ENCODE measurements at regions not wholly inside any gene's neighbourhood (a gene's known extent, or its start where the extent isn't known, plus 50 kb on each side); places are given as distances from the start of the nearest gene placed in this dataset.
"Not testable (repeated sequence)": the region's sequence is repeated elsewhere in the genome, so short reads cannot be mapped to it uniquely, and the experiment has no call there.

- Histone ChIP-seq H3K4me1 (ENCODE audit: insufficient read depth, low read length) (no peaks in the 10 kb centered on the region), H3K4me3 (ENCODE audit: low read depth in 1 of 2, low read length in 2 of 2) (no peak overlapping the region), H2AFZ (ENCODE audit: low read depth, low read length) (no peak overlapping the region), H3K9ac (ENCODE audit: low read depth, low read length) (no peak overlapping the region), H3K27ac (ENCODE audit: low read length) (no peak overlapping the region), H3K36me3 (ENCODE audit: insufficient read depth, low read length) (no peaks in the 10 kb centered on the region), H3K4me2 (ENCODE audit: insufficient read depth, low read length) (no peak overlapping the region), H3K79me2 (ENCODE audit: insufficient read depth, low read length) (no peaks in the 10 kb centered on the region), H3K9me3 (ENCODE audit: insufficient read depth, low read length, severe bottlenecking) (no peaks in the 10 kb centered on the region), H4K20me1 (ENCODE audit: insufficient read depth, low read length) (no peaks in the 10 kb centered on the region), H3K27me3 (ENCODE audit: insufficient read depth, low read length, poor library complexity) (no peaks in the 10 kb centered on the region)
- no peak for DNase-seq
- ATAC-seq (ENCODE audit: insufficient read depth, low read depth), result no peak
- no peak for TF ChIP-seq CTCF (IDR thresholded peaks at IDR 0.05; ENCODE audit: borderline replicate concordance, extremely low read depth, low read length, poor library complexity, severe bottlenecking)
- no peak for TF ChIP-seq EZH2 (IDR thresholded peaks at IDR 0.05; ENCODE audit: borderline replicate concordance, low read depth, low read length, severe bottlenecking)
Measured at GRCh38 chr2:22185251-22185650, 1061.5 kb downstream of the TDRD15 start.

GRCh38 chr2:22186261-22186828 lies 1062.6 kb downstream of the TDRD15 start:
- H4K20me1 ChIP-seq (ENCODE audit: insufficient read depth, low read length); H3K27ac ChIP-seq (ENCODE audit: low read length); H3K9me3 ChIP-seq (ENCODE audit: insufficient read depth, low read length, severe bottlenecking); H3K4me3 ChIP-seq (ENCODE audit: low read depth in 1 of 2, low read length in 2 of 2); H3K79me2 ChIP-seq (ENCODE audit: insufficient read depth, low read length); H3K27me3 ChIP-seq (ENCODE audit: insufficient read depth, low read length, poor library complexity); H3K4me1 ChIP-seq (ENCODE audit: insufficient read depth, low read length); H2AFZ ChIP-seq (ENCODE audit: low read depth, low read length); ATAC-seq (ENCODE audit: insufficient read depth, low read depth); DNase-seq; H3K36me3 ChIP-seq (ENCODE audit: insufficient read depth, low read length); H3K4me2 ChIP-seq (ENCODE audit: insufficient read depth, low read length); H3K9ac ChIP-seq (ENCODE audit: low read depth, low read length): not testable (repeated sequence)

GRCh38 chr2:22189893-22190480 lies 1066.2 kb downstream of the TDRD15 start:
- H4K20me1 ChIP-seq (ENCODE audit: insufficient read depth, low read length), result no peaks in the 10 kb centered on the region
- H3K79me2 ChIP-seq (ENCODE audit: insufficient read depth, low read length), result no peaks in the 10 kb centered on the region
- no peaks in the 10 kb centered on the region for H3K9me3 ChIP-seq (ENCODE audit: insufficient read depth, low read length, severe bottlenecking)
- H2AFZ ChIP-seq (ENCODE audit: low read depth, low read length), result no peak overlapping the region
- TF ChIP-seq CTCF (IDR thresholded peaks at IDR 0.05; ENCODE audit: borderline replicate concordance, extremely low read depth, low read length, poor library complexity, severe bottlenecking) (no peak), EZH2 (IDR thresholded peaks at IDR 0.05; ENCODE audit: borderline replicate concordance, low read depth, low read length, severe bottlenecking) (no peak)
- DNase-seq (no peak), ATAC-seq (ENCODE audit: insufficient read depth, low read depth) (no peak)
- H3K36me3 ChIP-seq (ENCODE audit: insufficient read depth, low read length), result no peaks in the 10 kb centered on the region
- H3K4me3 ChIP-seq (ENCODE audit: low read depth in 1 of 2, low read length in 2 of 2), result no peak overlapping the region
- H3K27ac ChIP-seq (ENCODE audit: low read length), result no peak overlapping the region
- H3K27me3 ChIP-seq (ENCODE audit: insufficient read depth, low read length, poor library complexity), result no peaks in the 10 kb centered on the region
- no peaks in the 10 kb centered on the region for H3K4me1 ChIP-seq (ENCODE audit: insufficient read depth, low read length)
- no peak overlapping the region for H3K4me2 ChIP-seq (ENCODE audit: insufficient read depth, low read length)
- H3K9ac ChIP-seq (ENCODE audit: low read depth, low read length), result no peak overlapping the region

GRCh38 chr2:22194218-22194617 lies 1070.5 kb downstream of the TDRD15 start:
- Histone ChIP-seq H3K4me2 (ENCODE audit: insufficient read depth, low read length) (no peak overlapping the region), H3K9ac (ENCODE audit: low read depth, low read length) (no peak overlapping the region), H3K36me3 (ENCODE audit: insufficient read depth, low read length) (no peaks in the 10 kb centered on the region), H3K4me1 (ENCODE audit: insufficient read depth, low read length) (no peaks in the 10 kb centered on the region), H2AFZ (ENCODE audit: low read depth, low read length) (no peak overlapping the region), H3K79me2 (ENCODE audit: insufficient read depth, low read length) (no peaks in the 10 kb centered on the region), H3K4me3 (ENCODE audit: low read depth in 1 of 2, low read length in 2 of 2) (no peak overlapping the region), H3K27me3 (ENCODE audit: insufficient read depth, low read length, poor library complexity) (no peaks in the 10 kb centered on the region), H3K9me3 (ENCODE audit: insufficient read depth, low read length, severe bottlenecking) (no peaks in the 10 kb centered on the region), H3K27ac (ENCODE audit: low read length) (no peak overlapping the region), H4K20me1 (ENCODE audit: insufficient read depth, low read length) (no peaks in the 10 kb centered on the region)
- DNase-seq (no peak), ATAC-seq (ENCODE audit: insufficient read depth, low read depth) (no peak)
- TF ChIP-seq CTCF (IDR thresholded peaks at IDR 0.05; ENCODE audit: borderline replicate concordance, extremely low read depth, low read length, poor library complexity, severe bottlenecking), result no peak
- no peak for TF ChIP-seq EZH2 (IDR thresholded peaks at IDR 0.05; ENCODE audit: borderline replicate concordance, low read depth, low read length, severe bottlenecking)

All from DND-41 (cell line).